NCI-H146 (cell line): ENCODE measurements at regions not wholly inside any gene's neighbourhood (a gene's known extent, or its start where the extent isn't known, plus 50 kb on each side); places are given as distances from the start of the nearest gene placed in this dataset.
A peak's percentile ranks its signal among the peaks of the same experiment; 100 is the strongest.
"Not testable (repeated sequence)": the region's sequence is repeated elsewhere in the genome, so short reads cannot be mapped to it uniquely, and the experiment has no call there.

Experiments used
- DNase-seq: peaks from one replicate; lab custom pipeline; 2025; lab: John Stamatoyannopoulos, UW

DNA sequence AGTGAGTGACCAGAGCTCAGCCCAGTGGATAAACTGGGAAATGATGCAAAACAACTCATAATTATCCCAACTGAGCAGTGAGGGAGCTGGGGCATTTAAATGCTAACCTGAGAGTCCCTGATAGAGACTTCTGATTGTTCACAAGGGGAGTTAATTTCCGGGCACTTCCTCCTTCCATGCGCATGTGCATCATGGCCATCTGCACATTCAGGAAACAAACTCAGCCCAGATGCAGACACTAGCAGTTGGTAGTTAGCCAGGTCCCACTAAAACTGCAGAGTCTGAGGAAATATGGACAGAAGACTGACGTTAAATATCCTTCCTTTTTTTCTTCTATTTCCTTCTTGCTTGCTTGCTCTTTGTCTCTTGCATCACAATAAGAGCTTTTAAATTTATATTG, 852.1 kb upstream of the LRRC4C start:
- DNase-seq: no peak

DNA sequence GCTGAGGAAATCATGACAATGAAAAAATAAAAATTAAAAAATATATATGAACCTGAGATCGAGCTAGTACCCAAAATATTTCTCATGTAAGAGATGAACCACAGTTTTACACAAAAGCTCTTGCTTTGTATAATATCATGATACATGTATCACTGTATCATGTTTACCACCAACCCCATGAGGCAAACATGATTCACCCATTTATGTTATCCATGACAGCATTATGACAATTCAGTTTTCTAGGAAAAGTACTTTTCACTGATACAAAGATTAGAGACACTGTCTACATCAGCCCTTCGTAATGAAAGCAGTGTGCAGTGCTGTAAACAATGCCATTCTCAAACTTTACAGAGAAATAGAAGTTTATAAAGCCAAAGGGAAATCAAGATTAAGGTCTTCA, 852.5 kb upstream of the LRRC4C start:
- no peak for DNase-seq

DNA sequence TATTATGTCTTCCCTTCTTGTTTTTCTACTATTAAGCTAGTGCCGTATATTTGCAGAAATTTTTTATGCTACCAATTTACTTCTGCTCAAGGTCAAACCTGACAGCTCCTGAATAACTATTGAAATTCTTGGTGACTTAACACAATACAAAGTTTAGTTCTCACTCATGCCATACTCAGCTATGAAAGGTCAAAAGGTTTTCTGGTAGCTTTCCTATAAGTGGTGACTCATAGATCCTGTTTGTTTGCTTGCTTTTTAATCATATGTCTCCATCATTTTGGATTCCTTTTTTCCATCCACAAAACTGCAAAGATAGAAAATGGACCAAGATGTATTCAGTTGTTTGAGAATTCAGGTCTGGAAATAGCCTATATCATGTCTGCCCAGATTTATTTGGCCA, 855.8 kb upstream of the LRRC4C start:
- DNase-seq: no peak

DNA sequence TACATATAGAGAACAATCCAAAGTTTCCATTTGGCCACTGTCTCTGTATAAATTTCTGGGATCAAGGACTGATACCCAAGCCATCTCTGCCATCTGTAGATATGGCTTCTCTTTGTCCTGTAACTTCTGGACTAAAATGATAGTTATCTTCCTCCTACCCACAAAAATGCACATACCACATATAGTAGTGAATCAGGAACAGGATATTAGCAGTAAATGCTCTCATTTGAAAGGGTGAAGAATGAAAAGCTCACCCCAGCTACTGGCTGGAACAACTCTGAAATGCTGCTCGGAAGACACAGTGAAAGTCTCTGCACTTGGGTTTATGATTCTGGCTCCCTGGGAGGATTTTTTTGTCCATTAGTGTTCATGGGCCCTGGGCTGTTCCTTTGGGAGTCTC, 856.4 kb upstream of the LRRC4C start:
- no peak for DNase-seq

DNA sequence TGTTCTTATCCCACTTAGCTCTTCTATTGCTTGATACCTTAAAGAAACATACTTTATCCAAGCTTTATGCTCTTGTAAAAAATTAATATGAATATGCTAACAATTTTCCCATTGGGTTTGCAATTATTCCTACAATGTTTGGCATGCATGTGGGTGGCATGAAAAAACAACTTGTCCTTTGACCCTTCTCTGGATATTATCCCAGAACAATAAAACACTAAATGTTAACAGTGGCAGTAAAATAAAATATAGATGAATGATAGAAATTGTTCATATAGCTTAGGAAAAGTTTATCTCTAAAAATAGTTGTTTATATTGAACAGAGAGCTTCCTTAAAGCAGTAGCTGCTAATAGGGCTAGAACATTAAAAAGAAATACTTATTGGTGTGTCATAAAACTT, 860.5 kb upstream of the LRRC4C start:
- no peak for DNase-seq

DNA sequence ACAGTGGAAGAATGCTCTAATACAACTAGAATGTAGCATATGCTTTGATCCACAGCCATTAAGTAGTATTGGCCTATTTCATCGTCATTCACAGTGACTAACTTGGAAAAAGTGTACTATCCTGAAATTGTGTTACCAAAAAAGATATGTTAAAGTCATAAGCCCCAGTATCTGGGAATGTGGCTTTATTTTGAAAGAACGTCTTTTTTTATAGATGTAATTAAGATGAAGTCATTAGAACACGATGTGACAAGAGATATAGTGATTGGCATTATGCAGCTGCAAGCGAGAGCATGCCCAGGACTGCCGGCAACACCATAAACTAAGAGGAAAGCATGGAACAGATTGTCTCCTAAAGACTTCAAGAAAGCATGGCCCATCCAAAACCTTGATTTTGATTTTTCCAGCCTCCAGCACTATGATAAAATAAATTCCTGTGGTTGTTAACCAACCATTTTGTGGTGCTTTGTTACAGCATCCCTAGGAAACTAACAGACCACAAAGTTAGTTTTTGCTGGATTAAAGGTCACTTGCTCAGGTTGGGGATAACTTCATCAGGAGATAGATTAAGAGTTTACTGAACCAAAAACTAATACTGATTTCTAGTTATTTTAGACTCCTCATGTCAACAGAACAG, 870.6 kb upstream of the LRRC4C start:
- no peak for DNase-seq

DNA sequence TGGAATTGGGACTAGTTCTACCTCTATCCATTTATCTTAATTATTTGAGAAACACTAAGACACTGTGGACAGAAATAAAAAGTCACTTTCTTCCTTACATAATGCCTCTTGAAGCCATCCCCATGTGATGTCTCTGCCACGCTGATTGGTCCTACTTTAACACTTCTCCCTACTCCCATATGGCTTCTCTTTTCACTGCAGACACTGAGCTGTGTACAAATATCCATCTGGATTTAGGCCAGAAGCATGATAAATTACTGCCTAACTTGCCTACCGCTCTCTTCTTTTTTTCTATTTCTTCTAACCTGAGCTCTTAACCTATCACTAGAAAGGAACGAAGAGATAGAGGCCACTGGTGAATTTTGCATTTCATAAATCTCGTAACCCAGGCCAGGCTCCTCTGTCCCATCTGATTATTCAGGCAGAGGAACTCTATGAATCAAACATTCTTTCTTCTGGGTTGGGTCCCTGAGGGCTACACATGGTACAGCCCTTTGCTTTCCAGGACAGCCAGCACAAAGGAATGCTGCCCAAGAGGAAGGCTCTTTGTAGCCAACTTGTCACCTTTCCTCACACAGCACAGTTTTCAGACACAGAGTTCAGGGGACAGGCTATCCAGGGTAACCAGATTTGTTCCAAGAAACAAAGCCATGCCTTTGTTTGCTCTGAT, 878.5 kb upstream of the LRRC4C start:
- no peak for DNase-seq

DNA sequence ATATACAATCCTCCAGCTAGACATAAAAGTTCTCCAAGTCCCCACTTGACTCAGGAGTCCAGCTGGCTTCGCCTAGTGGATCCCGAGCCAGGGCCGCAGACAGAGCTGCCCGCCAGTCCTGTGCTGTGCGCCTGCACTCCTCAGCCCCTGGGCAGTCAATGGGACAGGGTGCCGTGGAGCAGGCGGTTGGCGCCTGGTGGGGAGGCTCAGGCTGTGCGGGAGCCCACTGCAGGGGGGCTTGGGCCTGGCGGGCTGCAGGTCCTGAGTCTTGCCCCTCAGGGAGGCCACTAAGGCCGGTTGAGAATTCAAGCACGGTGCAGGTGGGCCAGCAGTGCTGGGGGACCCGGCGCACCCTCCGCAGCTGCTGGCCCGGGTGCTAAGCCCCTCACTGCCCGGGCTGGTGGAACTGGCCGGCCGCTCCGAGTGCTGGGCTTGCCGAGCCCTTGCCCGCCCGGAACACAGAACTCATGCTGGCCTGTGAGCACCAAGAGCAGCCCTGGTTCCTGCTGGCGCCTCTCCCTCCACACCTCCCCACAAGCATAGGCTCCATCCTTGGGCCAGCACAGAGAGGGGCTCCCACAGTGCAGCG, 884.8 kb upstream of the LRRC4C start:
- DNase-seq: no peak

DNA sequence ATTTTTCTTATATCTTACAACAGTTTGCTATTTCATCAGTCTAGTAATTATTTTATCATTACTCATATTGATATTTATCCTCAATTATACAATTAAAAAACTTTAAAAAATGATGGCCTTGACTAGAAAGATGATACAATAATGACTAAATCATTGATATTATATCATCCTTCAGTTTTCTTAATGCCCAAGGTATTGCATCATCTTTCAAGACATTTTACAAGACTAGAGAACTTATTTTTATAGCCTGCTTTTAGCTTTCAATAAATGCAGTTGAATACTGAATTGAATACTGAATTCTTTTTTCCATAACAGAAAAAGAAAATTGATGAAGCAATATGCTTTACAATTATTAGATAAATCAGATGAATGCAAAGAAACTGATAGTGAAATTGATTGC, 886.5 kb upstream of the LRRC4C start:
- DNase-seq: no peak

DNA sequence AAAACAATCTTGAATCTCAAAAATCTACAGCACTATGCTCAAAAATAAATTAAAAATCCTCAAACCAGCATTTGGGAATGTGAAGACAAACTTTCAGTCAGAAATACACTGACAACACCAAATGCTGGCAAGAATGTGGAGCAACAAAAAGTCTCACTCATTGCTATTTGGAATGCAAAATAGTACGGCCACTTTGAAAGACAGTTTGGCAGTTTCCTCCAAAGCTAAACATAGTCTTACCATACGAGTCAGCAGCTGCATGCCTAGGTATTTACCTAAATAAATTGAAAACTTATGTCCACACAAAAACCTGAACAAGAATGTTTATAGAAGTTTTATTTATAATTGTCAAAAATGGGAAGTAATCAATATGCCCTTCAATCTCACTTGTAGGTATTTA, 904.2 kb upstream of the LRRC4C start:
- DNase-seq: no peak

DNA sequence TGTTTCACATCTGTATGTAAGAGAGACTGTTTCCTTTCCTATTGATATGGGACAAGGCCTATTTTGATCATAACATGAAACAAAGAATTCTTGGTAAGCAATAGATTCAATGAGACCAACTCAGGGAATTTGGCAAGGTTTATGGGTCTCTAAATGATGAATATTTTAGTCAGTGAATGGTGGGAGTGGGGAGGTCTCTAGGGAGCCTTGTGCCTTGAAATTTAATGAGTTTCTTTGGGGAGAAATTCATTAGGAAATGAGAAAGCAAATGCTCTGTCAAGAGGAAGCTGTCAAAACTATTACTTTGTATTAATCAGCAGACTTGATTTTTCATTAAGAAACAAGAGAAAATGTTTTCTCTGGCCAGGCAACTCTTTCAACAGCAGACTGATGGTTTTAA, 921.7 kb upstream of the API5 start:
- no peak for DNase-seq

DNA sequence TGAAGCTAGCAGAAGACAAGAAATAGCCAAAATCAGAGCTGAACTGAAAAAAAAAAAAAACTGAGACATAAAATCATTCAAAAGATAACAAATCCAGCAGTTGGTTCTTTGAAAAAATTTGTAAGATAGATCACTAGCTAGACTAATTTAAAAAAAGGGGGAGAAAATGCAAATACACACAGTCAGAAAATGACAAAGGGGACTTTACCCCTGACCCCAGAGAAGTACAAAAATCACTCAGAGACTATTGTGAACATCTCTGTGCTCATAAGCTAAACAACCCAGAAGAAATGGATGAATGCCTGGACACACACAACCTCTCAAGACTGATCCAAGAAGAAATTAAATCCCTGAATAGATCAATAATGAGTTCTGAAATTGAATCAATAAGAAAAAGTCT, 914.3 kb upstream of the API5 start:
- DNase-seq: no peak

DNA sequence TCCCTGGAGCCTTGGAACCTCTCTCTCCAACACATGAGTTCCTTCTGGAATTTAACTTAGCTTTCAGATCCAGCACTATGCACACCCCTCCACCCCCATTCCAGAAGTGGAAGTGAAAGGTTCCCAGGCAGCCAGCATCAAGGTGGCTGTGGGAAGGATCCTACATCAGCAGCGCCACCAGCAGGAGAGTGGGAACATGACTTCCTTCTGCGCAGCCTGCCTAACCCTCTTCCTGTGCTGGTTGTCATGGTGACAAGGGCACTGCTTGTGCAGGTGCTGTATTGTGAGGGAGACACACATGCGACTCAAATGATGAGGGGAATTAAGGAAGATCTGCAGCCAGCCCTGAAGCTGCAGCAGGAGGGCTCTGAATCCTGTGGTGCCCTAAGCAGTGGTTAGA, 904.5 kb upstream of the API5 start:
- DNase-seq: peak; percentile 64

DNA sequence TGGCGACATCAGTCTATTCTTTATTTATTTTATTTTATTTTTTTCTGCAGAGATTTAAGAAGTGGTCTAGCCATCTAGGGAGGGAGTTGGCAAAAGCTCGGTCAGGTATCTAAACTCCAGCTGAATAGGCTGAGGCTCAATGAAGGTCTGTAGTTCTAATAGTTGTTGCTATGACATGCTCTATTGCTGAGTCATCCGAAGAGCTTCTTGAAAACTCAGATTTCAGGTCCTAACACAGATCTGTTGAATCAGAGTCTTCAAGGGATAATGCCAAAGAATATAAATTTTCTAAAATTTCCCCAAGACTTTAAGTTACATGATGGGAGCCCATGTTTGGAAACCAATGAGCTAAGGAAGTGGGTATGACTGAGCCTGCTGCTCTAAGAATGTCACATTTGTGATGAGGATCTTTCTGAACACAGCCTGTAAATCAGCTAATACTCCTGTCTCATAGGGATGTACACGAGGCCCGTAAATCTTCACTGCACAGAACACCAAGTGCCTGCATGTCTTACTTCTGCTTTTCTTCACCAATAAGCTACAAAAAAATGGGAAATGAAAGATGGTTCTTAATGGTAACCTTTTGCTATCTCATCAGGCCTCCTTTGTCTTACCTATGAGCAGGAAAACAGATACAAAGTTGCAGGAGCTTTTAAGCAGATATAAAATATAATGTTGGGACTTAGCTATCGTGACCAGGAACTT, 901.4 kb upstream of the API5 start:
- no peak for DNase-seq

DNA sequence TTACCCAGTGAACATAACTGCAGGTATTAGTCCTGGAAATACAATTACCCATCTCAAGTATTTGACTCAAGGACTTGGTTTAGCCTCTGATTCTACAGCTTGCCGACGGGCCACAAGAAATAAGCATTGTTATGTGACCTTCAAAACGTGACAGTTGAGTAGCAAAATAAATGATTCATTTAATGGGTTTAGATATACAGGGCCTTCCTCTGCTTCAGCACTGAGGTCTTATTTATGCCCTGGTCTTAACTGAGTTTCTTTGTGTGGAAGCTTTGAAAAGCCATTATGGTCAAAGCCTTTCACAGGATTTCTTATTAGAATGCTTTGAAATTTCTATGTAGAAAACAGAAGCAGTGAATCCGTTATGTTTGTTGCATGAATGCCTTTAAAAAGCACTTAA, 899.2 kb upstream of the API5 start:
- DNase-seq: no peak

DNA sequence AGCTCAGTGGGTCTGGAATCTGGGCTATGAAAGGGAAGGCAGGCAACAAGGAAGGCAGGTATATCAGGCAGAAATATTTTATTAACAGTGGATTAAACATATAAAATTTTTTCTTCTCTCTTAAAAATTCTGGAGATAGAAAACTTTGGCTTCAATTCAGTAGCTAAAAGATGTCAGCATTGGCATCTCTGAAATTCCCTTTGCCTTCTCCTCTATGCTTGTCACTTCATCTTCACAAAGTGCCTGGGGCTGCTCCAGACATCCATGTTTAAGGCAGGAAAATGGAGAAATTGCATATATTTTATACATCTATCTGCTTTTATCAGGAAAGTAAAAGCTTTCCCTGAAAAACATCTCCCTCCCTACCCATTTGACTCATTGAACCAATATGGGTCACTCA, 894.1 kb upstream of the API5 start:
- no peak for DNase-seq

DNA sequence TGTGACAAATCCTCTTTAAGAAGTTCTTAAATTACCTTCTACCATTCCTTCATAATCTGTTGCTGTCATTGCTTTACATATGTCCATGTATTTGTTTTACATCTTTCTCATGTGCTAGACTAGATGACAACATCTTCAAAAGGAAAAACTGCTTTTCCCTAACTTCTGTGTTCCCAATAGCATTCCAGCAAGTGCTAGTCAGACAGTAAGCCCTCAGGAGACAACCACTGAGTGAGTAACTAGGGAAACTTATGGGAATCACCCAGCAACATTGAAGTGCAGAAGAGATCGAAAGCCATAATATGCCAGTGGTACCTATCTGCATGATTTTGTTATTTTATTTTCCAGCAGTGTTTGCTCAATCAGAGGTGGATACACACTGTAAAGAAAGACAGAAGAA, 889.7 kb upstream of the API5 start:
- no peak for DNase-seq

DNA sequence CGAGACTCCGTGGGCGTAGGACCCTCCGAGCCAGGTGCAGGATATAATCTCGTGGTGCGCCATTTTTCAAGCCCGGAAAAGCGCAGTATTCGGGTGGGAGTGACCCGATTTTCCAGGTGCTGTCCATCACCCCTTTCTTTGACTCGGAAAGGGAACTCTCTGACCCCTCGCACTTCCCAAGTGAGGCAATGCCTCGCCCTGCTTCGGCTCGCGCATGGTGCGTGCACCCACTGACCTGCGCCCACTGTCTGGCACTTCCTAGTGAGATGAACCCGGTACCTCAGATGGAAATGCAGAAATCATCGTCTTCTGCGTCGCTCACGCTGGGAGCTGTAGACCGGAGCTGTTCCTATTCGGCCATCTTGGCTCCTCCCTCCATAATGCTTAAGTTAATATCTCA, 876.9 kb upstream of the API5 start:
- DNase-seq: not testable (repeated sequence)

DNA sequence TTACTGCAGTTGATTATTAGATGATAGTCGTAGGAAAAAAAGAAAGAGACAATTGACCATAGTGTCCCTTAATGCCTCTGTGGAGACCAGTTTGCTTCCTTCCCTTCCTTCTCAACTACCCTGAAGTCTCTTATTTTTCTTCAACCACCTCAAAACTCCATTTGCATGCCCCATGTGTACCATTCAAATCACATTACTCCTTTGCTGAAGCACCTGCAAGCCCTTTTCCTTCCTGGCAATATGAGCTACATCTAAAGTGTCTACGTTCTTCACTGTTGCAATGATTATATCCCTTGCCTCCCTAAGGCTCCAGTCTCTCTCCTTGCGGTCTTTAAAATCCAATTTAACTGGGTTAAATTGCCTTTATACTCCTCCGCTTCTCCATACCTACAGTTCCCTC, 867.4 kb upstream of the API5 start:
- no peak for DNase-seq

DNA sequence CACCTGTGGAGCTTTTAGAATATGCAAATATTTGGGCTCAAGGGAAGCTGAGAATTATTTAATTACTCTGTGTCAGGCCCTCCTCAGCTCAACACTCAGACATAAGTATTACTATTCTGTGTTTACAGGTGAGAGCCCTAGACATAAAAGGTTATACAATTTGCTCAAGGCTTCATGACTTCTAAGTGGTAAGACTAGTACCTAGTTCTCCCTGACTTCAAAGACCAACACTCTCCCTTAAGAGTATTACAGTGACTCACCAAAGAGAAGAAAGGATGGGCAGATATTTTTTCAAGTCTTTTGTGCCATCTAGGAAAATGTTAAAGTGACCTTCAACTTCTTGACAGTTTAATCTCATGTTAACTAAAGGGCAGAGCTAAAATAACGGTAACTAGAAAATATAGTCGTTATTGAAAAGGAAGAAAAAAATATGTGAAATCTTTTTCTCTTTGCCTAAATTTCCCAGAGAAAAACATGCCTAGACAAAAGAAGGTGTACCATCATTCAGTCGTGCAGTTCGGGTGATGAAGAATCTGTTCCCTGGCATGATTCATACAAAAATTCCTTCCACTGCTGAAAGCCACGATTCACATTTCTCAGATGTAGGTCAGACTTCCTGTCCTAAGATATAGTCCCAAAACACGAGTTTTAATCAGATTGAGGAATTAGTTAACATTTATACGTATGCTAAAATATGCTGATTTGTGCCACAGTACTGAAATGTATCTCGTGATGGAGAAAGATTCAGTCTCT, 849.1 kb upstream of the API5 start:
- DNase-seq: no peak

DNA sequence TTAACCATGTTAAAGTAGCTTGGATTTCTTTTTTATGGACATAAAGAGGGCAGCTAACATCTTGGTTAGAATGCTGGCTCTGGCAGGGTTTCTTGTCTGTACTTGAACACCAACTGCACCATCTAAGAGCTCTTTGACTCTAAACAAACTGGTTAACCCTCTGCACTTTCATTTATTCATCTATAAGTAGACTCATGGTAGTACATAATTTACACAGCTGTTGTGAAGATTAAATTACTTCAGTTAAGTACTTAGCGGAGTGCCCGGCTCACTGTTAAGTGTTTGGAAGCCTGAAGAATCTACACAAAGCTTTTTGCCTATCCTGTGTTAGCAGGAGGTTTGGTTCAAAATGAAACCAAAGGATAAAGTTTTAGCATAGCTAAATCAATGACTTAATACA, 846.2 kb upstream of the API5 start:
- DNase-seq: no peak

DNA sequence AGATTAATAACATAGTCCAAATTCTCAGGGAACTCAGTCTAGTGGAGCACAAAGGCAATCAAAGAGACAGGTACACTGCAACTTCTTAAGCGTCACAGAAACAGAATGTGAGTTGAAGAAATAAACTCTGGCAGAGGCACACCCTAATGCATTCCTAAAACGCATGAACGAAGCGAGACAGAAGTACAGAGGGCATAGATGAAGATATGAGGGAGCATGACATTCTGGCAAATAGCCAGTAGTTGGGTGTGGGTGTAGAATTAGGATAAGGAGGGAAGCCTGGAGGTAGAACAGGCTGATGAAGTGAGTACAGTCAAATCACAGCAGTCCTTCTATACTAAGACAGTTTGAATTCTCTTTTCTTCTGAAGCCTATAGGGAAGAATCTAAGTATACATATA, 838.7 kb upstream of the API5 start:
- no peak for DNase-seq

DNA sequence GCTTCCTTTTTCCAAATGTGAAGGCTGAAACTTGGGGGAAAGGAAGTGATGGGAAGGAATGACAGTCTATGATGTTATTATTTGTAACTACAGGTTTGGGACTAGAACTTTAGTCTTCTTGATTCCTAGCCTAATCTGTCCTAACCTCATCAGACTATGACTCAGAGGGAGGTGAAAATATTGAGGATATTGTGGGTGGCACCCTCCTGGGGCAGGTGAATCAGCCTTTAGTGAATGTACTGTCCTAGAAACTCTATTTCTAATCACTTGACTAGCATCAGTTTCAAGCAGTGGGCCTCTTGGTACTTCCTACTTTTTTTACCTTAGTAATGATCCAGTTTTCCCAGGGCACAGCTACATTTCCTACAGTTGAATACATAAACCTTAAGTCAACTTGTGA, 829.0 kb upstream of the API5 start:
- DNase-seq: no peak
